PC-3 (cell line): ENCODE measurements at regions not wholly inside any gene's neighbourhood (a gene's known extent, or its start where the extent isn't known, plus 50 kb on each side); places are given as distances from the start of the nearest gene placed in this dataset.

Experiments used
- ATAC-seq: fragments of 200-7000 bp; cut with Tn5 transposase; 2 replicates; pipeline ENCODE4 v1.9.1; 2020; ENCODE audit warnings: mild to moderate bottlenecking, moderate library complexity
- BruUV-seq: library from RNA; stranded (reverse); fragments of 400-500 nt; replicated peaks from 2 replicates; lab custom pipeline; 2021; lab: Mats Ljungman, UMichigan
- CTCF ChIA-PET: fragments of 300-600 bp; sonication (Branson Sonifier 250); formaldehyde crosslinking; loops from one replicate; lab custom pipeline; 2022; ENCODE audit warnings: antibody characterized with exemption; lab: Charles Lee
- POLR2A ChIA-PET: fragments of 300-600 bp; sonication (Branson Sonifier 250); formaldehyde crosslinking; loops from one replicate; lab custom pipeline; 2022; ENCODE audit warnings: antibody characterized with exemption; ENCODE audit not compliant: unreplicated experiment; lab: Charles Lee
- DNase-seq: peaks from one replicate; pipeline ENCODE4 v3.0.0-alpha.2; 2015
- H2AFZ ChIP-seq: fragments of 300-600 bp; sonication (generic); 2 replicates; pipeline ENCODE4 v1.6.0; 2016; ENCODE audit warnings: antibody characterized with exemption, low read length
- H3F3A ChIP-seq: fragments of 300-600 bp; sonication (generic); one replicate; pipeline ENCODE4 v1.6.0; 2017; ENCODE audit warnings: antibody characterized with exemption, low read length, control low read depth, mild to moderate bottlenecking; ENCODE audit not compliant: unreplicated experiment
- H3K27ac ChIP-seq: fragments of 300-600 bp; sonication (generic); 2 replicates; pipeline ENCODE4 v1.5.1; 2016; ENCODE audit warnings: mild to moderate bottlenecking, low read length
- H3K27me3 ChIP-seq: fragments of 300-600 bp; sonication (generic); 2 replicates; pipeline ENCODE4 v1.6.1; 2016; ENCODE audit warnings: low read length, mixed read lengths
- H3K36me3 ChIP-seq: fragments of 300-600 bp; sonication (generic); 2 replicates; pipeline ENCODE4 v1.6.1; 2016; ENCODE audit warnings: low read depth, mixed run types, low read length, mixed read lengths
- H3K4me1 ChIP-seq: fragments of 300-600 bp; sonication (generic); 2 replicates; pipeline ENCODE4 v1.5.1; 2016; ENCODE audit warnings: low read length; ENCODE audit not compliant: insufficient read depth
- H3K4me2 ChIP-seq: fragments of 300-600 bp; sonication (generic); 2 replicates; pipeline ENCODE4 v1.6.0; 2016; ENCODE audit warnings: low read length
- H3K4me3 ChIP-seq: fragments of 300-600 bp; sonication (generic); 2 replicates; pipeline ENCODE4 v1.5.1; 2016; ENCODE audit warnings: mild to moderate bottlenecking, low read length, mixed read lengths
- H3K79me2 ChIP-seq: fragments of 300-600 bp; sonication (generic); 2 replicates; pipeline ENCODE4 v1.6.1; 2017; ENCODE audit warnings: low read length, mixed read lengths
- H3K9ac ChIP-seq: fragments of 300-600 bp; sonication (generic); 2 replicates; pipeline ENCODE4 v1.6.0; 2016; ENCODE audit warnings: mild to moderate bottlenecking, low read length
- H3K9me2 ChIP-seq: fragments of 300-600 bp; sonication (generic); replicated peaks from 2 replicates; pipeline ENCODE4 v1.6.1; 2016; ENCODE audit warnings: mixed run types, low read length, mixed read lengths
- H3K9me3 ChIP-seq: fragments of 300-600 bp; sonication (generic); 2 replicates; pipeline ENCODE4 v1.6.1; 2016; ENCODE audit warnings: low read length, mixed read lengths
- H4K20me1 ChIP-seq: fragments of 300-600 bp; sonication (generic); 2 replicates; pipeline ENCODE4 v1.6.1; 2016; ENCODE audit warnings: low read length, mixed read lengths
- EZH2 ChIP-seq: fragments of 300-600 bp; sonication (generic); IDR thresholded peaks from one replicate; pipeline ENCODE4 v1.6.1; 2017; ENCODE audit warnings: antibody characterized with exemption, mild to moderate bottlenecking, low read length; ENCODE audit not compliant: unreplicated experiment
- EZH2phosphoT487 ChIP-seq: fragments of 300-600 bp; sonication (generic); IDR thresholded peaks from 2 replicates; pipeline ENCODE4 v1.6.1; 2018; ENCODE audit warnings: mild to moderate bottlenecking, antibody characterized with exemption, low read length, borderline replicate concordance
- intact Hi-C: fragments of 100-400 bp; cut with micrococcal nuclease; formaldehyde crosslinking; loops from 2 replicates; pipeline ENCODE4 v1.9.0; 2023
- TF ChIP-seq, protein P1 (sequence below): fragments of 300-600 bp; sonication (generic); conservative IDR thresholded peaks from 2 replicates; pipeline ENCODE4 v1.5.1; 2017; ENCODE audit warnings: antibody characterized with exemption, low read depth, mild to moderate bottlenecking, low read length

DNA sequence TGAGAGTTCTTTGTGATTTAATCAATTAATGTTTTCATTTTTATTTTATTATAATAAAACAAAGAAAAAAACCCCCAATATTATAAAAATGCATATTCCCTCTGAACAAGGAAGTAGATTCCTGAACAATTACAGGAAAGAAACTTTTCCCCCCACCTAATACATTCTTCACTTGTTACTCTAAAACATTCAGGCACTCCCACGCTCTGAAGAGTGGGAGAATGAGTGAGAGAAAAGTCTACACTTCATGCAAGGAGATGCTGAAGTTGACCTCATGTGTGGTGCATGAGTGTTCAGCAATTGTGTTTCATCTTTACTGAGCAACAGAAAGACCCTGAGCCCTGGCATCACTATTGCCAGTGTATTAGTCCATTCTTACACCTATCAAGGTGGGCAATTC is 244.2 kb upstream of the IGFBP3 start:
- Histone ChIP-seq H3K4me2 (no peak overlapping the region), H3K4me3 (no peak overlapping the region), H3K9me3 (no peaks in the 10 kb centered on the region), H3K9me2 (no peaks in the 10 kb centered on the region), H3K27me3 (no peaks in the 10 kb centered on the region), H3K4me1 (peaks cover 11% of the 10 kb centered on the region; the same call in 1 of the 2 replicates), H3K27ac (no peak overlapping the region), H3K36me3 (no peaks in the 10 kb centered on the region), H3K79me2 (no peaks in the 10 kb centered on the region), H2AFZ (no peak overlapping the region), H3F3A (no peaks in the 10 kb centered on the region), H4K20me1 (no peaks in the 10 kb centered on the region), H3K9ac (no peak overlapping the region)
- ChIA-PET POLR2A (no interaction called here), CTCF (no interaction called here)
- intact Hi-C loops = no loop called here
- TF ChIP-seq, protein P1, sequence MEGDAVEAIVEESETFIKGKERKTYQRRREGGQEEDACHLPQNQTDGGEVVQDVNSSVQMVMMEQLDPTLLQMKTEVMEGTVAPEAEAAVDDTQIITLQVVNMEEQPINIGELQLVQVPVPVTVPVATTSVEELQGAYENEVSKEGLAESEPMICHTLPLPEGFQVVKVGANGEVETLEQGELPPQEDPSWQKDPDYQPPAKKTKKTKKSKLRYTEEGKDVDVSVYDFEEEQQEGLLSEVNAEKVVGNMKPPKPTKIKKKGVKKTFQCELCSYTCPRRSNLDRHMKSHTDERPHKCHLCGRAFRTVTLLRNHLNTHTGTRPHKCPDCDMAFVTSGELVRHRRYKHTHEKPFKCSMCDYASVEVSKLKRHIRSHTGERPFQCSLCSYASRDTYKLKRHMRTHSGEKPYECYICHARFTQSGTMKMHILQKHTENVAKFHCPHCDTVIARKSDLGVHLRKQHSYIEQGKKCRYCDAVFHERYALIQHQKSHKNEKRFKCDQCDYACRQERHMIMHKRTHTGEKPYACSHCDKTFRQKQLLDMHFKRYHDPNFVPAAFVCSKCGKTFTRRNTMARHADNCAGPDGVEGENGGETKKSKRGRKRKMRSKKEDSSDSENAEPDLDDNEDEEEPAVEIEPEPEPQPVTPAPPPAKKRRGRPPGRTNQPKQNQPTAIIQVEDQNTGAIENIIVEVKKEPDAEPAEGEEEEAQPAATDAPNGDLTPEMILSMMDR = no peak
- TF ChIP-seq EZH2phosphoT487 = no peak
- no peak for TF ChIP-seq EZH2
- peak; percentile 54 for DNase-seq
- no TSS peak for BruUV-seq
- peak; percentile 24; the same call in 1 of the 2 replicates for ATAC-seq

DNA sequence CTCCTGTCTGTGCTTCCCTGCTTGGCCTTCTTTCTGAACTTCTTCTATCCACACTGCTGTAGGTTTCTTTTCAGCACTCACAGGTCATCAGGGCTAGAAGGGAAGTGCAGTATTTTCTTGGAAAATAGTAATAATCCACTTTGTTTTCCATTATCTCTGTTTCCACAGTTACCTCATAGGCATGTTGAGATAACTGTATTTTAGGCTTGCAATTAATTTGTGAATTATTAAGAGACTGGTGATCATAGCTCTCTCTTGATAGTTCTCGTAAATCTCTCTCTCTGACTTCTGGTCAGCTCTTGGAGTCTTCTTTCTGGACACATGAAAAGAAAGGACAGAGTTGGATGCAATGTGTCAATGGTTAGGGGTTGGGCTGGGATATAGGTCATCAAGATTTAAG is 243.6 kb upstream of the IGFBP3 start:
- TF ChIP-seq, protein P1 = no peak
- TF ChIP-seq EZH2 (no peak), EZH2phosphoT487 (no peak)
- ATAC-seq = no peak
- Histone ChIP-seq H3K27me3 (no peaks in the 10 kb centered on the region), H3K27ac (no peak overlapping the region), H3K4me2 (no peak overlapping the region), H3F3A (no peaks in the 10 kb centered on the region), H3K4me3 (no peak overlapping the region), H3K9me2 (no peaks in the 10 kb centered on the region), H3K9me3 (no peaks in the 10 kb centered on the region), H4K20me1 (no peaks in the 10 kb centered on the region), H3K9ac (no peak overlapping the region), H2AFZ (no peak overlapping the region), H3K36me3 (no peaks in the 10 kb centered on the region), H3K79me2 (no peaks in the 10 kb centered on the region), H3K4me1 (peaks cover 11% of the 10 kb centered on the region; the same call in 1 of the 2 replicates)
- no peak for DNase-seq
- no TSS peak for BruUV-seq
- CTCF ChIA-PET = no interaction called here
- POLR2A ChIA-PET = no interaction called here
- intact Hi-C loops = no loop called here

GRCh38 chr7:46163246-46163645 is 242.2 kb upstream of the IGFBP3 start:
- H3K9me2 ChIP-seq = no peaks in the 10 kb centered on the region
- ChIA-PET CTCF (no interaction called here), POLR2A (no interaction called here)
- no peaks in the 10 kb centered on the region for H3K27me3 ChIP-seq
- H4K20me1 ChIP-seq = no peaks in the 10 kb centered on the region
- H3K79me2 ChIP-seq = no peaks in the 10 kb centered on the region
- no peak overlapping the region for H3K4me2 ChIP-seq
- no peak overlapping the region for H2AFZ ChIP-seq
- TF ChIP-seq EZH2phosphoT487 (no peak), EZH2 (no peak)
- TF ChIP-seq, protein P1 = no peak
- no peaks in the 10 kb centered on the region for H3K9me3 ChIP-seq
- no peak overlapping the region for H3K4me3 ChIP-seq
- BruUV-seq = no TSS peak
- H3K27ac ChIP-seq = no peak overlapping the region
- intact Hi-C loops = no loop called here
- no peaks in the 10 kb centered on the region for H3F3A ChIP-seq
- H3K9ac ChIP-seq = no peak overlapping the region
- peaks cover 11% of the 10 kb centered on the region; the same call in 1 of the 2 replicates for H3K4me1 ChIP-seq
- DNase-seq (no peak), ATAC-seq (peak; percentile 55; the same call in 1 of the 2 replicates)
- no peaks in the 10 kb centered on the region for H3K36me3 ChIP-seq
